CD4-positive, alpha-beta T cell treated with Interleukin-17A for 1 hour (primary cell): ENCODE measurements at regions not wholly inside any gene's neighbourhood (a gene's known extent, or its start where the extent isn't known, plus 50 kb on each side); places are given as distances from the start of the nearest gene placed in this dataset.

ENCODE experiments used
- DNase-seq: peaks from one replicate; pipeline ENCODE4 v3.0.0-alpha.2; 2020

- no peak for DNase-seq
Measured at GRCh38 chr2:106981491-106981890, 95.5 kb upstream of the ST6GAL2 start.

GRCh38 chr2:106982350-106982749, 96.4 kb upstream of the ST6GAL2 start:
- no peak for DNase-seq

DNA sequence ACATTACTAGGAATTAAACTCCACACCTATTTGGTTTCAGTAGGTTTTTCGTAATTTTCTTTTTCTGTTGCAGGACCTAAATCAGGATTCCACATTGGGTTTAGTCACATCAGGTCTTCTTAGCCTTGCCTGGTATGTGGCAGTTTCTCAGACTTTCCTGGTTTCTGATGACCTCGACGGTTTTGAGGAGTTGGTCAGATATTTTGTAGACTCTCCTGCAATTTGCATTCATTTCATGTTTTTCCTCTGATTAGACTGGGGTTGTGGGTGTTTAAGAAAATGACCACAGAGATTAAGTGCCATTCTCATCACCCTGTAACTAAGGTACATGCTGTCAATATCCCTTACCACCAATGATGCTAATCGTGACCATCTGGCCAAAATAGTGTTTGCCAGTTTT, 97.3 kb upstream of the ST6GAL2 start:
- DNase-seq: no peak

DNA sequence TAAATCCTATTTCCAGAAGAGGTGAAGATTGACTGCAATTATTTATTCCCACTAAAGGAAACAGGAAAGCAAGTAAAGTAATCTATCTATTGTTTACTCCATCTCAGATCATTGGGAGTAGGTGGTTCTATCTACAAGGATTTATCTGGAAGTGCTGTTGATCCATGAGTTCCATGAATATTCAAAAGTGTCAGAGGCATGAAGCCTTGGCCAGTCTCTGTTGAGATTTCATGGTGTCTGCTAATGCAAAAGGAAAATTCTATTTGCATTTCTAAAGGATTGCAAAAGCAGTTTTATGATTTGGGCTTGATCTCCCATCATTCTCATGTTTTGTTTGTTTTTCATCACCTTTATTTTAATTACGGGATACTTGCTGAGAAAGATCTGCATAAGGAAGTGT, 102.4 kb upstream of the ST6GAL2 start:
- DNase-seq: no peak

DNA sequence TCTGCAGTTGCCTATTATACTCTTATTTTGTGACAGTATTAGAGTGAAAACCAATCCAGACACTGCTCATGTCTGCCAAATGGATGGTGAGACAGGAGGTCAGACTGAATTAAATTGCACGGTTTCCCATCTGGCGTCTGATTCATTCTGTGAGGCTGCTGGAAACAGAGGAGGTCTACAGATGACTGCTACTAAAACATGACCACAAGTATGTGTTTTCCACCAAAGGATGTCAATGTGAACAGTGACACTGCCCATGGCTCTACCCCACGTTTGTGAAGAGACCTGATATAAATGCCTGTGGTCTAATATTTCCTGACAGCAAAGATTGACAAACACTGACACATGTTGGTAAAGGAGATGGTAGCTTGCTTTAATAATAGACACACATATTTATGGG, 104.3 kb upstream of the ST6GAL2 start:
- no peak for DNase-seq

DNA sequence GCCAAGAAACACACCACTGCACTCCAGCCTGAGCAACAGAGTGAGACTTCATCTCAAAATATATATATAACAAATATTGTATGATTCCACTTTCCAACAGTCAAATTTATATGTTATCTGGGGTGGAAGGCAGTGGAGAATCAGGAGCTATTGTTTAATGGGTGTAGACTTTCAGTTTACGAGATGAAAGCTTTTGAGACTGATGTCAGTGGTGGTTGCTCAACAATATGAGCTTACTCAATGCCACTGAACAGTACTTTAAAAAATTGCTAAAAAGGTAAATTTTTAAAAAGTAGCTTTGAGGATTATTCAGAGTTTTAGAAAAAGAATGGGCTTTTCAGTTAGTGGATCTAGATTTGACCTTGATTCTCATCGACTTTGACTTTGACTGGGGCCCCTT, 105.9 kb upstream of the ST6GAL2 start:
- DNase-seq: no peak

- DNase-seq: no peak
Measured at GRCh38 chr2:106995556-106995955, 109.6 kb upstream of the ST6GAL2 start.

GRCh38 chr2:106996171-106996769, 110.3 kb upstream of the ST6GAL2 start:
- no peak for DNase-seq

- DNase-seq: no peak
Measured at GRCh38 chr2:106997204-106997603, 111.2 kb upstream of the ST6GAL2 start.

DNA sequence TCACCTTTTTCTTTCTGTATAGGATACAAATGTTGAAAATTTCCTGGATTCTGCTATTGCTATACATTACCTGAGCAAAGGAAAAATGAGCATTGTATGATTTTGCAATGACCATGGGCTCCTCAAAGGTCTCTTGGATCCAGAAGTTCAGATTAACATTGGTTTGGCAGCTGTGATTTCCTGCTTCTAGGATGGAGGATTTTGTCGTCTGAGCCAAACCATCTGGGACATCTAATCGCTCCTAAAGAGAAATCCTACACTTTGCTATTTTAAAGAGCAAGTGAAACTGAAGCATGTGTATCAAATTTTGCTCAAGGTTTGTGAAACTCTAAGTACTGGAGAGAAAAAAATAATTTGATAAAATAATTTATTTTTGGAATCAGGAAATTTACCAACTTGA, 115.1 kb upstream of the ST6GAL2 start:
- no peak for DNase-seq

DNA sequence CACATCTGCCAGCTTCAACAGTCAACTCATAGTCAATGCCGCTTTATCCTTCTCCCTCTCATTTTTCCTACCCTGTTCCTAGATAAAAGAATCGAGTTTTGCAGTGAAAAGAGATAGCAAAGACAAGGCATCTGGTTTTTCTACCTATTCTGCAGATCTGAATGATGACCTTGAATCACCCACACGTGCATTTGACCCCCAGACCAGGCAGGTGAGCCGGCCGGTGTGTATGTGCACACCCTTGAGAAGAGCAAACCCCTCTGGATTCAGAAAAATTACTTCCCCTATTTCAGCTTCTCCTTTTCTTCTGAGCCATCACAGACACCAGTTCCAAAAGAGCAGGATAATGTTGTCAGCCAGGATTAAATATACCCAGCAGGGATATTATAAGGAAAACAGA, 115.6 kb upstream of the ST6GAL2 start:
- no peak for DNase-seq

GRCh38 chr2:107001964-107002696, 116.2 kb upstream of the ST6GAL2 start:
- no peak for DNase-seq

DNA sequence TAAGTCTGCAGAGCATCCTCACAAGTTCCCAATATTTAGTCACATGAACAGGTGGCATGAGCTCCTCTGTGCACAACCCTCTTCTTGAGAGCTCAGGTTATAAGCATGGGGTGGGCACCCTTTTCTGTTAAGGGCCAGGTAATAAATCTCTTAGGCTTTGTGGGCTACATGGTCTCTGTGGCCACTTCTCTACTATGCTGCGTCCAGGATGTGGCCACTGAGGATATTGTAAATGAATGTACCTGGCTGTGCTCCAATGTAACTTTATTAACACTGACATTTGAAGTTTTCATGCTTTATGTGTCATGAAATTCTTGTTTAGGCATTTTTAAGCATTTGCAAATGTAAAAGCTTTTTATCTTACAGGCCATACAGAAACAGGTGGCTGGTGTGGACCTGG, 116.8 kb upstream of the ST6GAL2 start:
- no peak for DNase-seq

DNA sequence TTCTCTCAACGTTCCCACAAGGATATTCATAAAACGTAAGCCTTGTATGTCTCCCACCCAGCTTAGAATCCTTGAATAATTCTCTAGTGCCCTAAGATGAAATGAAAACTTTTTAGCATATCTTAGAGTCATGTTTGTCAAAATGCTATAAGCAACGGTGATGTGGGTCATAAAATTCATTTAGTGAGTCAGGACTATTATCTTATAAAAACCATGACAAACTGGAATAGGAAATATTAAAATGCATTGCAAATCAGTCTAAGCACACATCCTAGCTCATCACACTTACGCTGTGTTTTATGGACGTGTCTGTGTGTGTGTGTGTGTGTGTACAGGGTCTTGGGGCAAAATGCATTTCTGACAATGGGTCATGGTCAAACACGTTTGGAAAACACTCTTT, 119.9 kb upstream of the ST6GAL2 start:
- DNase-seq: no peak

- DNase-seq: no peak
Measured at GRCh38 chr2:107006836-107007235, 120.9 kb upstream of the ST6GAL2 start.

DNA sequence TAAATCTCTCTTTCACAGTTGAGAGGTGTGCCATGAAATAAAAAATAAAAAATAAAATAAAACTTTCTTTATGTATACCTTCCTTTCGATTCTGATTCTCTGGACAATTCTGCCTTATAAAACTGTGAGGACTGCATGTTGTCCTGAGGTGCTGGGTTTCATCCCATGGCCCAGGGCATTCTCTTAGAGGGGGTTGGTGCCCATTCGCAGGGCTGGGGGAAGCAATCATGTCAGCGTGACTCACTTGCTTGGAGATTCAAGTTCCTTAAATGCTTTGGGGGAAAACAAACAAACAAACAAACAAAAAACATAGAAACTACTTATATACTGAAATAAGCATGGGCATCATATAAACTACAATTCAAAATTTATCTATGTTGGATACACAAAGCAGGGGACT, 122.0 kb upstream of the ST6GAL2 start:
- no peak for DNase-seq

- DNase-seq: no peak
Measured at GRCh38 chr2:107008843-107009242, 122.9 kb upstream of the ST6GAL2 start.

GRCh38 chr2:107009275-107009674, 123.3 kb upstream of the ST6GAL2 start:
- DNase-seq: no peak

DNA sequence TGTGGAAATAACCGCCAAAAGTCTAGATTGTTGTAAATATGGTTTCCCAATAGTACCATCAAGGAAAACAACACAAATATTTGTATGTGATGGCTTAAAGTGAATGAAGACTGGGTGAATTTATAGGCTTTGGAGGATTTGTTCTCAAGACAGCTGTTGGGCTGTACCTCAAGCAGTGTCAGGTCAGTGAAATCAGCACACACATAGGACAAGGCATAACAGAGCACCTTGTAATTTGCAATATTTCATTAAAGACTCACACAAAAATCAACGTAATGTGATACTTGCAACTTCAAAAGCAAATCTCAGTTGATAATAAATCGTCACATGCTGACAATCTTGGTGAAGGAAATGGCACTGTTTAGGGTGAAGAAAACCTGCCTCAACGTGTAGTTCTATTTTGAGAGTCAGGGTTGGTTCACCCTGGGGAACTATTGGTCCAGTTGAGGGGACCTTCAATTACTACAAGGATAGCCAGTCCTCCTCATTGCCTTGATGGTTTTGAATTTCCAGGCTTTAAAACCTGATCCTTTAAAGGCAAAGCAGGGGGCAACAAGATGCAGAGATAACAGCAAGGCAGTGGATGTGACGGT, 126.8 kb upstream of the ST6GAL2 start:
- no peak for DNase-seq

GRCh38 chr2:107013884-107014283, 127.9 kb upstream of the ST6GAL2 start:
- no peak for DNase-seq

DNA sequence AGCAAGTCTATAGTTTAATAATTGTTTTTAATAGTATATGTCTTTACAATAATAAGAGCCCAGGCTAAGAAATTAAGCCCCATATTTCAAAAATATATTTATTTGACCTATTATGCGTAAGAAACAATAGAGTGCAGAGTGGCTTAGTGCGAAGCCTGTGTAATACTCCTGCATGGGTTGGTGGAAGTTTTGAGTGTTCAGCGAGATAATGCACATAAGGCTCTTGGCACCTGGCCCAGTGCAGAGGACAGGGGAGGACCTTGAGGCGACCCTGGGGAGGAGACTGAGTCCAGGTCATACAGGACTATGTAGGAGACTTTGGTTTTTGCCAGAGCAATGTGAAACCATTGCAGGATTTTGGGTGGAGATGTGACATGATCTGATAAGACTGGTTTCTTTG, 132.4 kb upstream of the ST6GAL2 start:
- DNase-seq: no peak

GRCh38 chr2:107020392-107020791, 134.4 kb upstream of the ST6GAL2 start:
- no peak for DNase-seq

DNA sequence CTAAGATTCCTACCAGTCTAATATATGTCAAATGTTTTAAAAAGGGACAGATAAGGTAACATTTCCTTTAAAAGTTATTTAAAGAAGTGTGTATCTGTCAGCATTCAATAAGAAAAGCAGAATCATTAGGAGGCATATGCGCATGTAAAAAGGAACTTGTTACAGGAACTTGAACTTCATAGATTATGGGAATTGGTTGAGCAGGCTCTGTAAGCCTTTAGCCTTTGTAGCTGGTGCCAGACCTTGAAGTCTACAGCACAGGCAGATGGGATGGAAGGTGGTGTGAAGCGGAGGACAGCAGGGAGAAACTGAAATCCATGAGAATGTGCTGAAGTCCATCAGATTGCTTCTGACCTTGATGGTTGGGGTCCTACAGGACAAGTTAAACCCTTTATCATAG, 138.3 kb upstream of the ST6GAL2 start:
- no peak for DNase-seq

- no peak for DNase-seq
Measured at GRCh38 chr2:107025291-107025857, 139.4 kb upstream of the ST6GAL2 start.
